ENCODE measurements at regions not wholly inside any gene's neighbourhood (a gene's known extent, or its start where the extent isn't known, plus 50 kb on each side); places are given as distances from the start of the nearest gene placed in this dataset.

- no peak for DNase-seq
These were observed 568.7 kb upstream of the DSEL start for GRCh38 chr18:68085251-68085650.

- no peak for DNase-seq
These were observed 567.3 kb upstream of the DSEL start for GRCh38 chr18:68083776-68084175.

- DNase-seq, result no peak
These were observed 566.6 kb upstream of the DSEL start for GRCh38 chr18:68083131-68083530.

GRCh38 chr18:68072744-68073143, 556.2 kb upstream of the DSEL start:
- DNase-seq, result no peak

DNA sequence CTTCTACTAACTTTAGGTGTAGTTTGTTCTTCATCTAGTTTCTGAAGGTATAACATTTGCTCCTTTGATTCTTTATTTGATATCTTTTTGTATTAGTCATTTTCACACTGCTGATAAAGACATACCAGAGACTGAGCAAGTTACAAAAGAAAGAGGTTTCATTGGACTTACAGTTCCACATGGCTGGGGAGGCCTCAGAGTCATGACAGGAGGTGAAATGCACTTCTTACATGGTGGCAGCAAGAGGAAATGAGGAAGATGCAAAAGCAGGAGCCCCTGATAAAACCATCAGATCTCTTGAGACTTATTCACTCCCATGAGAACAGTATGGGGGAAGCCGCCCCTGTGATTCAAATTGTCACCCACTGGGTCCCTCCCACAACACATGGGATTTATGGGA, 544.4 kb upstream of the DSEL start:
- no peak for DNase-seq

DNA sequence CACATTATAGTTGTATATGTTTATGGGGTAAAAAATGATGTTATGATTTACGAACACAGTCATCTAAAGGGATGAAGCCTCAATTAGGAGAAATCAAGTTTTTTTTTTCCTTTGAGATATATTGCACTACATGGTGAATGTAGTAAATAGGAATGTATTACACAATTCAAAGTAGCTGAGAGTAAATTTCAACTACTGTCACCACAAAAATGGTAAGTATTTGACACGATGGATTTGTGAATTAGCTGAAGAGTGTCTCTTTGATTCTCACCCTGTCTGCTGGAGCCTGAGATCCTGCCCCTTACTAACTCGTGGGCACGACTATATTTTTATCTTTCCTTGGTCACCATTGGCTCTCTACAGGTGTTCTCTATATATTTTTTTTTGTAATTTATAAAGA, 540.4 kb upstream of the DSEL start:
- DNase-seq, result no peak

GRCh38 chr18:68054669-68055068, 538.1 kb upstream of the DSEL start:
- DNase-seq, result no peak

GRCh38 chr18:68053290-68053689, 536.8 kb upstream of the DSEL start:
- no peak for DNase-seq

- DNase-seq, result no peak
These were observed 524.8 kb upstream of the DSEL start for GRCh38 chr18:68041327-68041726.

- no peak for DNase-seq
These were observed 523.7 kb upstream of the DSEL start for GRCh38 chr18:68040198-68040597.

DNA sequence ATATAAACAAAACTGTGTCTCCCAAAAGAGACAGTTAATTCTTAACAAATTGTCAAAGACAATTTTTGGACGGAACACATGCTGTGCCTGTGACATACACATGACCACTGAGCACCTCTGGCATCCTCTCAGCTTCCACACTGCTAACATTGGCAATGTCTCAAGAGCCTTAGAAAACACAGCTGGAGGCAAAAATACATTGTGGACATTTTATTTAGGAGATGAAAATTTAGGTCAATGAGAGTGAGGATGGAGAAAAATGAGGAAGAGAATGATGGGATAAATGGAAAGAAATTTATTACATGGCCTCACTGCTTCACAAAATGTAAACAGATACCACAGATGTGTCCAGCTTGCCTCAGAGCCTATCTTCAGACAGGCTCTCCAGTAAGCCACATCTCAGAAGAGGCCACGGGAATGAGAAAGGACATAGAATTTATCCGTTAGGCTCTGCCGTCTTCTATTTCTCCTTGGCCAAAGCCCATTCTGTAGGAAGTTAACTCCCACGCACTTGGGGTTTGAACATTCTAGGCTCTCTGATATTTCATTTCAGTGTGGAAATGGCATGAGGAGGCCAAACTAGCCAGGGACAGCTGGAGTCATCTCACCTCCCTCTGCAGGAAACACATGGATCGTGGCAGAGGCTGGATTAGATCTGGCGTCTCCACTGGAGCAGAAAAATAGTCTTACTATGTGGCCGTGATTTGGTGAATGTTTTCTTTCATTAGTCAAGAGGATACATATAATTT, 519.4 kb upstream of the DSEL start:
- DNase-seq, result no peak

GRCh38 chr18:68034296-68034695, 517.8 kb upstream of the DSEL start:
- no peak for DNase-seq

DNA sequence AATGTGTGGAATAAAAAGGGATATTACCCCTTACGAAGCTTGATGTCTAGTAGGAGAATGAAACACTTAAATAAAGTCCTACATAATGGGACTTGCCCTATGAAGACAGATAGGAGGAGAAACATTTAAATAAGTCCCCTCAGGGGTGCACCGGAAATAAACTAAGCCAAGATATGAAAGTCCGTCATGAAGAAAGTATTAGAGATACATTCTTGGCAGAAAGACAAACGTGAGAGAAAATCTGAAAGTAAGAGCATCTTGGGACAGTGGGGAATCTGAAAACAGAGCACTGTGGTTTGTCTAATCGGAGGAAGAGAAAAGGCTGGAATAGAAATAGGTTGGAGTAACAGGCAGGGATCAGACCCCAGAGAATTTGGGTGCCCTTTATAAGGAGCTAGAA, 516.9 kb upstream of the DSEL start:
- DNase-seq, result no peak

GRCh38 chr18:68024716-68025115, 508.2 kb upstream of the DSEL start:
- DNase-seq, result no peak

DNA sequence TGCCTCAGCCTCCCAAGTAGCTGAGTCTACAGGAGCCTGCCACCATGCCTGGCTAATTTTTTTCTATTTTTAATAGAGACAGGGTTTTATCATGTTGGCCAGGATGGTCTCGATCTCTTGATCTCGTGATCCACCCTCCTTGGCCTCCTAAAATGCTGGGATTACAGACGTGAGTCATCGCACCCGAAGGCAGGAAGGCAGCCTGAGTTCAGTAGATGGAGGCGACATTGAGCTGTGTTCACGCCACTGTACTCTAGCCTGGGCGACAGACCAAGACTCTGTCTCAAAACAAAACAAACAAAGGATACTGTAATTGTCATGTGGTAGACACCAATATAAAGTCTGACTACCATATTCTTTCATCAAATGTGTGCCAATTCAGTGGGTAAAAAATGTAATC, 500.9 kb upstream of the DSEL start:
- no peak for DNase-seq

DNA sequence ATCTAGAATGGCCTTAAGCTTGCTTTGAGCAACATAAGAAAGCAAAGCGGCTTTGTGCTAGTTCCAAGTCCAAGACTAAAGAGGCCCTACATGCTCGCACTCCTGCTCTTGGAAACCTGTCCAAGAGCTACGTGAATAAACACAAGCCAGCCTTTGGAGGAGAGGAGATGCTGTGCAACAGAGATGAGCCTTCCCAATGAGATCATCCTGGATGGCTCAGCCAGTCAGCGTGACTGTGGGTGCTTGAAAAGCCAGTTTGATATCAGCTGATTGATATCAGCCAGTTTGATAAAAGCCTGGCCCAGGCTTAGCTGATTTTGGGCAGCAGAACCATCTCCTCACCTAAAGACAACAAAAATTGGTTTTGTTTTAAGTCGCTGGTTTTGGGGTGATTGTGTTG, 481.0 kb upstream of the DSEL start:
- DNase-seq, result no peak

DNA sequence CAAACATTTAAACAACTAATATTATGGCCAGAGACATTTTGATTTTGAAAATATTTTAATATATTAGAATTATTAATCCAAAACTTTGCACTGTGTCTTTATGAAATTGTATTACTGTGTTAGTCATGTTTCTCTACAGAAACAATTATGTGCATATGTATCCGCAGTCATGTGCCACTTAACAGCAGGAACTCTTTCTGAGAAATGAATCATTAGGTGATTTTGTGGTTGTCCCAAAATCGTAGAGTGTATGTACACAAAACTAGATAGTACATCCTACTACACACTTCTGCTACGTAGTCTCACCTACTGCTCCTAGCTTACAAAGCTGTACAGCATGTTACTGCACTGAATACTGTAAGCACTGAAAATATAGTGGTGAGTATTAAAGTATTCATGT, 479.2 kb upstream of the DSEL start:
- DNase-seq, result no peak

DNA sequence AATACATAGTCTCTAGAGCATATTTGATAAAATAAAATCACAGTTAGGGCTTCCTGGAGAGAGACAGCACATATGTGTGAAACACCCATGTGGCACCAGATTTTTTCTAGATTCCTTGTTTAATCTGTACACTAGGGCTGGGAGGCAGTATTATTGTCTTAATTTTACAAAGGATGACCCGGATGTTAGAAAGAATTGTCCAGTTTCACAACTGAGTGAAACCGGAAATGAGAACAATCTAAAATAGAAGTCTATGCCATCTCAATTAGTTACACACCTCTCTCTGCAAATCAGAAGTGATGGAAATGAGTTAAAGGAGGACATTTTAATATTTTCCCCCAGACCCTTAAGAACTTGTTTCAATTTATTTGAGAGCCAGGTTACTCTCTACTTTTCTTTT, 463.7 kb upstream of the DSEL start:
- DNase-seq, result no peak

DNA sequence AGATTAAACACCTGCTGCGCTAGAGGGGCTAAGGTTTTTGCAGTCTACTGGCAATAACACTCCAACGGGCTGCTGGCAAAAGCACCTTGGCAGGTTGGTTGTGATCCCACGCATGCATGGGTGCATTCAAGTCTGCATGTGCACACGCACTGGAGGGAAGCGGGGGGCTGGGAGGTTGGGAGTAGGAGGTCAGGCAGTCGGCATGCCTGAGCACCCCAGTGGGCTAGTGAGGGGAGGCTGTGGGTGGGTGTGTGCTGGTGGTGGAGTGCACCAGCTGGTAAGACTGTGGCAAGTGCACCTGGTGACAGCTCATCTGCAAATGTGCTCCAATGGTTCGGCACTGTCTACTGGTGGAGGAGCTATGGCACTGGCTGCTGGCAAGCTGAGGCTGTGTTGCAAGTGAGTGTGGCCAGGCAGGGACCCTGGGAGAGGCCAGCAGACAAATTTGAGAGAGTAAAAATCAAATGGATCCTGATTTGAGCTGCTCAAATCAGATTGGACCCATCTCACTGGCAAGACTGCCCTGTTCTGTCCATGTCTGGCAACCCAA, 460.6 kb upstream of the DSEL start:
- DNase-seq, result no peak

DNA sequence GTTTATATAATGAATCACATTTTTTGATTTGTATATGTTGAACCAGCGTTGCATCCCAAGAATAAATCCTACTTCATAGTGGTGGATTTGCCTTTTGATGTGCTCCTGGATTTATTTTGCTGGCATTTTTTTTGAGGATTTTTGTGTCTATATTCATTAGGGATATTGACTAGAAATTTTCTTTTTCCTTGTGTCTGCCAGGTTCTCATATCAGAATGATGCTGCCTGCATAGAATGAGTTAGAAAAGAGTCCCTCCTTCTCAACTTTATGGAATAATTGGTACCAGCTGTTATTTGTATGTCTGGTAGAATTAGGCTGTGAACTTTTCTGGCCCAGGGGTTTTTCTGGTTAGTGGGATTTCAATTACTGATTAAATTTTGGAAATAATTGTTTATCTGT, 457.4 kb upstream of the DSEL start:
- no peak for DNase-seq

DNA sequence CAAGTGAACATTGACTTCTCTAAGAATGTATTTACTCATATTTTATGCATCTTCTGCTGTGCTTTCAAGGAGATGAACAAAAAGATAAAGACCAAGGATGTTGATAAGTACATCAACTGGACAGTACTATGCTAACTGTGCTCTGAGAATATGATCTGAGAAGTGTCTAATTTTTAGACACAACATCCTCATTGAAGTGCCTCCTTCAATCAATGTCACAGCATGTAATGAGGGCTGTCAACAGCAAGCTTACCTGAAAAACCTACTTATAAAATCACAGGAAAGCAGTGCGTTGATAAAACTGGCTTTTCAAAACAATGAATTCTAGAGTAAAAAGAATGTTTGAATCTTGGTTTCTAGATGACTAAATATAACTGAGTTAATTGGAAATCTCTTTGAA, 452.9 kb upstream of the DSEL start:
- DNase-seq, result no peak

- no peak for DNase-seq
These were observed 449.7 kb upstream of the DSEL start for GRCh38 chr18:67966224-67966623.

DNA sequence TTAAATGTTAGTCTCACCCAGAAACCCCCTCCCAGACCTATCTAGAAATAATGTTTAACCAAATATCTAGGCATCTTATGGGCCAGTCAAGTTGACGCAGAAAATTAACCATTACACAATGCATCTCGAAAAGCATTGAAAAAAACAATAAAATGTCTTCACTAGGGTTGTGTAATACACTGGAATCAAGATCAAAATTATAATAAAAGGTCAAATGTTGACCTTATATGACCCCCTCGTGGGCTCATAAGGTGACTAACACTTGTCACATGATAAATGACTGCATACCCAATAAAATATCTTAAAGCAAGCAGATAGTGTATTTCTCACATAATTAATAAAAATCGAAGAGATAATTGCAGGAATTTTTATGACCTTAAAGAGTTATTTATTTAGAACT, 447.9 kb upstream of the DSEL start:
- no peak for DNase-seq

DNA sequence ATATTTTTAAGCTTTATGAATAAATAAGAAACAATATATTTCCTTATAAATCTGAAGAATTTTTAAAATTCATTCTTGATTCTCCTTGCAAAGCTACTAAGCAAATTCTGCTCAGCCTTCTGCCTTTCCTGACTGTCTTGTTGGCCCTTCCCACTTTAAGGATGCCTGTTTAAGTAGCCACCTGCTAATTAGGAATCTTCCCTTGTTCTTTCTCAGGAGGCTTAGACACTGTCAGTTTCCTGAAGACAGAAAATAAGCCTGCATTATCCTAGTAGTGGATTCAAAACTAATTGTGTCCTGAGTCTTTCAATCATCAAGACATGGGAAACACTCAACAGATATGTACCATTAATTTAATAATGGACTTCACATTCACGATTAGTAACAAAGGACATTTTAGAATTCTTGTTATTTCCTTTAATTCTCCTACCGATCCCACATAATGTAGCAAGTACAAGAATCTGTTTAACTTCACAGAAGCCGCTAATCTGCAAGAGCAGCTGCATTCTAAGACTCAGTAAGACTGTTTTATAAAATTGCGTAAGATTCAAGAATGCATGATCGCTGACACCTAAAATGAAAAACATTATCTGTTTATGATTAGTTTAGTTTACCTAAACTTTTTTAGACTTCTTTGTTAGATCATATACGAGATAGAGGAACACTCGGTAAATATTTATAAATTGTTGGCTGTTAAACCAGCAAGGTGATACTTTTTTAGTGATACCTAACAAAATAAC, 445.4 kb upstream of the DSEL start:
- no peak for DNase-seq
